ENCODE measurements at regions not wholly inside any gene's neighbourhood (a gene's known extent, or its start where the extent isn't known, plus 50 kb on each side); places are given as distances from the start of the nearest gene placed in this dataset.

DNA sequence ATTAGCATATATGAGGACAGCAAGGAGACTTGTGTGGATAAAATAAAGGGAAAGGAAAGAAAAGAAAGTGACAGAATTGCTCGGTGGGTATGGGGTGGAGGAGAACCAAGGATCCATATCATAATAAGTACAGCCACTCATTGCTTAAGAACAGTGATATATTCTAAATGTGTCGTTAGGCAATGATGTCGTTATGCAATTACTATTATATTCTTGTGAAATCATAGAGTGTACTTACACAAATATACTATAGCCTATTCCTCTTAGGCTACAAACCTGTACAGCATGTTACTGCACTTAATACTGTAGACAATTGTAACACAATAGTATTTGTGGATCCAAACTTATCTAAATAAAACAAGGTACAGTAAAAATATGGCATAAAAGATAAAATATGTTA is 271.1 kb downstream of the CCER1 start:
- TF ChIP-seq, protein P1, sequence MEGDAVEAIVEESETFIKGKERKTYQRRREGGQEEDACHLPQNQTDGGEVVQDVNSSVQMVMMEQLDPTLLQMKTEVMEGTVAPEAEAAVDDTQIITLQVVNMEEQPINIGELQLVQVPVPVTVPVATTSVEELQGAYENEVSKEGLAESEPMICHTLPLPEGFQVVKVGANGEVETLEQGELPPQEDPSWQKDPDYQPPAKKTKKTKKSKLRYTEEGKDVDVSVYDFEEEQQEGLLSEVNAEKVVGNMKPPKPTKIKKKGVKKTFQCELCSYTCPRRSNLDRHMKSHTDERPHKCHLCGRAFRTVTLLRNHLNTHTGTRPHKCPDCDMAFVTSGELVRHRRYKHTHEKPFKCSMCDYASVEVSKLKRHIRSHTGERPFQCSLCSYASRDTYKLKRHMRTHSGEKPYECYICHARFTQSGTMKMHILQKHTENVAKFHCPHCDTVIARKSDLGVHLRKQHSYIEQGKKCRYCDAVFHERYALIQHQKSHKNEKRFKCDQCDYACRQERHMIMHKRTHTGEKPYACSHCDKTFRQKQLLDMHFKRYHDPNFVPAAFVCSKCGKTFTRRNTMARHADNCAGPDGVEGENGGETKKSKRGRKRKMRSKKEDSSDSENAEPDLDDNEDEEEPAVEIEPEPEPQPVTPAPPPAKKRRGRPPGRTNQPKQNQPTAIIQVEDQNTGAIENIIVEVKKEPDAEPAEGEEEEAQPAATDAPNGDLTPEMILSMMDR (IDR thresholded peaks at IDR 0.05; ENCODE audit: borderline replicate concordance, extremely low read depth, low read length, poor library complexity, severe bottlenecking) = no peak
- no peak for TF ChIP-seq EZH2 (IDR thresholded peaks at IDR 0.05; ENCODE audit: borderline replicate concordance, low read depth, low read length, severe bottlenecking)
